ENCODE measurements at regions not wholly inside any gene's neighbourhood (a gene's known extent, or its start where the extent isn't known, plus 50 kb on each side); places are given as distances from the start of the nearest gene placed in this dataset.

DNA sequence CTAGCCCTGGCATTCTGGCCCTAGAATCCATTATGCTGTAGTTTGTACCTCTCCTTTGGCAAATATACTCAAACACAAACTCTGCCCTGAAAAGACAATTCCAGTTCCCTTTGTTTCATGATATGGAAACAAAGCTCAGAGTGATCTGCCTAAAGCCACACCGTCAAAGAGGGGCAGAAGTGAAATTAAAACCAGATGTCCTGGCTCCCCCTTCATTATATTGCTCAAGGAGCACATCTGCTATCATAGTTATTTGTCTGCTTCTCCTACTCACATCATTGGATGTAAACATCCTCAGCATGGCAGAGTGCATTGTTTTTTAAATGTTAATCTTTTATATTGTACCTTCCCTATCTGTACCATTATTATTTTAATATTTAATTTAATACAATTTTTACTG, 266.7 kb upstream of the SMARCA2 start:
- TF ChIP-seq EP300 (IDR thresholded peaks at IDR 0.05) (no peak), POLR2A (IDR thresholded peaks at IDR 0.05) (no peak)
- TF ChIP-seq, protein P1, sequence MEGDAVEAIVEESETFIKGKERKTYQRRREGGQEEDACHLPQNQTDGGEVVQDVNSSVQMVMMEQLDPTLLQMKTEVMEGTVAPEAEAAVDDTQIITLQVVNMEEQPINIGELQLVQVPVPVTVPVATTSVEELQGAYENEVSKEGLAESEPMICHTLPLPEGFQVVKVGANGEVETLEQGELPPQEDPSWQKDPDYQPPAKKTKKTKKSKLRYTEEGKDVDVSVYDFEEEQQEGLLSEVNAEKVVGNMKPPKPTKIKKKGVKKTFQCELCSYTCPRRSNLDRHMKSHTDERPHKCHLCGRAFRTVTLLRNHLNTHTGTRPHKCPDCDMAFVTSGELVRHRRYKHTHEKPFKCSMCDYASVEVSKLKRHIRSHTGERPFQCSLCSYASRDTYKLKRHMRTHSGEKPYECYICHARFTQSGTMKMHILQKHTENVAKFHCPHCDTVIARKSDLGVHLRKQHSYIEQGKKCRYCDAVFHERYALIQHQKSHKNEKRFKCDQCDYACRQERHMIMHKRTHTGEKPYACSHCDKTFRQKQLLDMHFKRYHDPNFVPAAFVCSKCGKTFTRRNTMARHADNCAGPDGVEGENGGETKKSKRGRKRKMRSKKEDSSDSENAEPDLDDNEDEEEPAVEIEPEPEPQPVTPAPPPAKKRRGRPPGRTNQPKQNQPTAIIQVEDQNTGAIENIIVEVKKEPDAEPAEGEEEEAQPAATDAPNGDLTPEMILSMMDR (IDR thresholded peaks at IDR 0.05): no peak

Measured in stomach (tissue), 4 donors.